SK-N-SH (cell line): ENCODE measurements at regions not wholly inside any gene's neighbourhood (a gene's known extent, or its start where the extent isn't known, plus 50 kb on each side); places are given as distances from the start of the nearest gene placed in this dataset.

Experiments used
- CTCF ChIA-PET: fragments of 300-600, 350-600 bp; formaldehyde crosslinking; extraction: SDS; loops from one replicate; lab custom pipeline; 2021; lab: Yijun Ruan, JAX
- POLR2A ChIA-PET: fragments of 350-600 bp; sonication (Branson Sonifier 250); formaldehyde crosslinking; extraction: SDS; loops from one replicate; lab custom pipeline; 2020; ENCODE audit warnings: antibody characterized with exemption, inconsistent platforms; lab: Yijun Ruan, JAX
- DNase-seq: peaks from one replicate; pipeline ENCODE4 v3.0.0; 2012
- H2AFZ ChIP-seq: fragments of 200-600 bp; sonication (generic); 2 replicates; pipeline ENCODE4 v1.8.1; 2016; ENCODE audit warnings: antibody characterized with exemption, mild to moderate bottlenecking, low read depth
- H3F3A ChIP-seq: fragments of 200-600 bp; sonication (generic); replicated peaks from 2 replicates; pipeline ENCODE3; 2016; ENCODE audit warnings: antibody characterized with exemption, mild to moderate bottlenecking; ENCODE audit not compliant: insufficient read depth
- H3K27ac ChIP-seq, 2 experiments: fragments of 200-500 bp in 1 of 2; fragments of 200-600 bp in 1 of 2; sonication (Bioruptor generic) in 1 of 2; sonication (generic), shearing (Covaris generic) in 1 of 2; 2 replicates each; pipeline versions ENCODE4 v1.5.1 to v1.6.1; 2014 to 2016; ENCODE audit warnings: low read depth in 2 of 2, inconsistent platforms in 1 of 2, low read length in 1 of 2, mild to moderate bottlenecking in 1 of 2, mixed read lengths in 1 of 2
- H3K27me3 ChIP-seq: fragments of 200-600 bp; sonication (generic), shearing (Covaris generic); 2 replicates; pipeline ENCODE4 v1.6.1; 2016; ENCODE audit warnings: mixed run types; ENCODE audit not compliant: insufficient read depth
- H3K36me3 ChIP-seq, 2 experiments: fragments of 200-500 bp in 1 of 2; fragments of 200-600 bp in 1 of 2; sonication (Bioruptor generic) in 1 of 2; sonication (generic) in 1 of 2; replicated peaks in 1 of 2; 2 replicates each; pipeline versions ENCODE3 to v1.5.1; 2014 to 2016; ENCODE audit warnings: low read length in 1 of 2, mild to moderate bottlenecking in 1 of 2; ENCODE audit not compliant: insufficient read depth in 2 of 2, control insufficient read depth in 1 of 2
- H3K4me1 ChIP-seq, 2 experiments: fragments of 200-500 bp in 1 of 2; fragments of 200-600 bp in 1 of 2; sonication (Bioruptor generic) in 1 of 2; sonication (generic), shearing (Covaris generic) in 1 of 2; 2 replicates each; pipeline versions ENCODE4 v1.5.1 to v1.6.1; 2014 to 2016; ENCODE audit warnings: low read depth in 1 of 2, low read length in 1 of 2, mixed run types in 1 of 2; ENCODE audit not compliant: insufficient read depth in 2 of 2, control insufficient read depth in 1 of 2
- H3K4me2 ChIP-seq: fragments of 200-600 bp; sonication (generic), shearing (Covaris generic); 2 replicates; pipeline ENCODE4 v1.6.1; 2017; ENCODE audit warnings: mixed run types
- H3K4me3 ChIP-seq, 2 experiments: fragments of 200-500 bp in 1 of 2; fragments of 200-600 bp in 1 of 2; sonication (Bioruptor generic) in 1 of 2; sonication (generic), shearing (Covaris generic) in 1 of 2; 2 replicates each; pipeline versions ENCODE4 v1.5.1 to v1.8.1; 2014 to 2016; ENCODE audit warnings: low read depth in 2 of 2, inconsistent platforms in 1 of 2, low read length in 1 of 2, mild to moderate bottlenecking in 1 of 2, mixed read lengths in 1 of 2, moderate library complexity in 1 of 2
- H3K79me2 ChIP-seq: fragments of 200-600 bp; sonication (generic); 2 replicates; pipeline ENCODE4 v1.8.1; 2017; ENCODE audit warnings: mild to moderate bottlenecking; ENCODE audit not compliant: insufficient read depth
- H3K9ac ChIP-seq: fragments of 200-600 bp; sonication (generic); 2 replicates; pipeline ENCODE4 v1.6.1; 2017; ENCODE audit warnings: mixed run types
- H3K9me2 ChIP-seq: fragments of 200-600 bp; sonication (generic); 2 replicates; pipeline ENCODE4 v1.6.1; 2017; ENCODE audit warnings: mixed run types
- H3K9me3 ChIP-seq: fragments of 200-600 bp; sonication (generic); 2 replicates; pipeline ENCODE4 v1.6.1; 2017; ENCODE audit warnings: mixed run types, mild to moderate bottlenecking, moderate library complexity
- H4K20me1 ChIP-seq: fragments of 200-600 bp; sonication (generic); 2 replicates; pipeline ENCODE4 v1.6.1; 2017; ENCODE audit warnings: mild to moderate bottlenecking, mixed run types; ENCODE audit not compliant: insufficient read depth
- CHD2 ChIP-seq: fragments of 150-350 bp; IDR thresholded peaks from 2 replicates; pipeline ENCODE4 v1.6.1; 2018; ENCODE audit warnings: low read length; ENCODE audit not compliant: partially characterized antibody
- ELF1 ChIP-seq: IDR thresholded peaks from 2 replicates; pipeline ENCODE4 v1.4.0; 2012
- EP300 ChIP-seq, 2 experiments: IDR thresholded peaks; 2 replicates each; pipeline versions ENCODE4 v1.4.0 to v1.6.1; 2012; ENCODE audit warnings: borderline replicate concordance in 1 of 2, low read depth in 1 of 2, low read length in 1 of 2
- EZH2phosphoT487 ChIP-seq: fragments of 200-600 bp; sonication (generic); IDR thresholded peaks from 2 replicates; pipeline ENCODE4 v1.6.1; 2017; ENCODE audit warnings: low read depth, mixed run types, mild to moderate bottlenecking, antibody characterized with exemption, moderate library complexity, borderline replicate concordance
- FOXM1 ChIP-seq: IDR thresholded peaks from 2 replicates; pipeline ENCODE4 v1.4.0; 2012; ENCODE audit warnings: low read depth, mild to moderate bottlenecking
- GABPA ChIP-seq: IDR thresholded peaks from 2 replicates; pipeline ENCODE4 v1.4.0; 2012; ENCODE audit warnings: low read depth, mild to moderate bottlenecking
- GATA2 ChIP-seq: sonication (generic); formaldehyde crosslinking; IDR thresholded peaks from 2 replicates; pipeline ENCODE4 v1.5.0; 2020; ENCODE audit warnings: mild to moderate bottlenecking, missing genetic modification reagents
- JUND ChIP-seq: IDR thresholded peaks from 2 replicates; pipeline ENCODE4 v1.4.0; 2012
- MXI1 ChIP-seq: IDR thresholded peaks from 2 replicates; pipeline ENCODE4 v1.6.1; 2012; ENCODE audit warnings: mild to moderate bottlenecking, low read depth, low read length, improper control_type of control experiment
- NFIC ChIP-seq: IDR thresholded peaks from 2 replicates; pipeline ENCODE4 v1.4.0; 2012; ENCODE audit warnings: borderline replicate concordance
- RCOR1 ChIP-seq: fragments of 150-350 bp; IDR thresholded peaks from 2 replicates; pipeline ENCODE4 v1.6.1; 2017; ENCODE audit warnings: antibody characterized with exemption, low read length
- RFX5 ChIP-seq: IDR thresholded peaks from 2 replicates; pipeline ENCODE4 v1.6.1; 2012; ENCODE audit warnings: mild to moderate bottlenecking, improper control_type of control experiment, low read length
- RXRA ChIP-seq: IDR thresholded peaks from 2 replicates; pipeline ENCODE4 v1.4.0; 2012; ENCODE audit warnings: low read depth, mild to moderate bottlenecking, borderline replicate concordance
- SIN3A ChIP-seq: IDR thresholded peaks from 2 replicates; pipeline ENCODE4 v1.6.1; 2012; ENCODE audit warnings: low read depth, mild to moderate bottlenecking, low read length, moderate library complexity, borderline replicate concordance
- SMC3 ChIP-seq: IDR thresholded peaks from 2 replicates; pipeline ENCODE4 v1.6.1; 2012; ENCODE audit warnings: low read depth, low read length, improper control_type of control experiment
- TAF1 ChIP-seq: IDR thresholded peaks from 2 replicates; pipeline ENCODE4 v1.6.1; 2012; ENCODE audit warnings: low read depth, mild to moderate bottlenecking, low read length, moderate library complexity, borderline replicate concordance
- TEAD4 ChIP-seq: IDR thresholded peaks from 2 replicates; pipeline ENCODE4 v1.4.0; 2012; ENCODE audit warnings: mild to moderate bottlenecking, borderline replicate concordance; ENCODE audit not compliant: insufficient read depth
- YY1 ChIP-seq: IDR thresholded peaks from 2 replicates; pipeline ENCODE4 v1.4.0; 2012; ENCODE audit warnings: low read depth, mild to moderate bottlenecking
- WGBS: methylation state at CpG from one replicate; pipeline ENCODE4 v1.1.6; 2017; ENCODE audit warnings: low lambda C conversion rate; 5-methylcytosine and 5-hydroxymethylcytosine counted together
- TF ChIP-seq, protein P1 (sequence below): IDR thresholded peaks from 2 replicates; pipeline ENCODE4 v1.4.0; 2012; ENCODE audit warnings: low read depth, borderline replicate concordance
- TF ChIP-seq, protein P2 (sequence below): fragments of 150-350 bp; IDR thresholded peaks from 2 replicates; pipeline ENCODE4 v1.6.1; 2017; ENCODE audit warnings: antibody characterized with exemption, low read length, low read depth, borderline replicate concordance
- TF ChIP-seq, protein P3 (sequence below): IDR thresholded peaks from 2 replicates; pipeline ENCODE4 v1.4.0; 2012; ENCODE audit warnings: low read depth, borderline replicate concordance
- TF ChIP-seq, protein P4 (sequence below): IDR thresholded peaks from 2 replicates; pipeline ENCODE4 v1.6.1; 2012; ENCODE audit warnings: mild to moderate bottlenecking, low read depth, low read length, moderate library complexity

DNA sequence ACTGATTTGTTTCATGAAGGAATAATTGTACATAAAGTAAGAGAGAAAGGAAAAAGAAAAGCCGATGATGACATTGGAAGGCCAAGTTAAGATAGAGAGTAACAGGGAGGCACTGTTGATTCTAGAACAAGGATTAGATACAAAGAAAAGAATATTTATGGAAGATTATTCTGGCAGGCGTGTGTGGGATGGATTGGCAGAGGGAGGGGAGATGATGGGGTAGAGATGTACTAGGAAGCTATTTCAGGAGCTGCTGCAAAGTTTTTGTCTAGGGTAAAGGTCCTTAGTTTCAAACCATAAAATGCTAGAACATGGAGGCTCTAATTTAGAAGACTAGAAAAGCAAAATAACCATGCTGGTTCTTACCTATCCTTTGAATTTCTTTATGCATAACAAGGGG is 280.0 kb upstream of the LRRN1 start:
- Histone ChIP-seq H3K4me1 (no peaks in the 10 kb centered on the region), H3K36me3 (no peaks in the 10 kb centered on the region), H3K79me2 (no peaks in the 10 kb centered on the region), H3K9ac (no peak overlapping the region), H3K27me3 (no peaks in the 10 kb centered on the region), H3K4me2 (no peak overlapping the region), H3F3A (no peaks in the 10 kb centered on the region), H4K20me1 (no peaks in the 10 kb centered on the region), H3K9me2 (no peaks in the 10 kb centered on the region), H2AFZ (no peak overlapping the region), H3K4me3 (no peak overlapping the region), H3K27ac (no peak overlapping the region), H3K9me3 (no peaks in the 10 kb centered on the region)
- 0% methylated on average over 2 of the region's 2 CpGs for WGBS
- no peak for DNase-seq
- ChIA-PET CTCF (no interaction called here), POLR2A (no interaction called here)
- TF ChIP-seq GATA2 (CRISPR knock-in tag) (no peak), CHD2 (no peak), TAF1 (no peak), JUND (no peak), RCOR1 (no peak), RXRA (no peak), EP300 (IDR thresholded peaks at IDR 0.05; ENCODE audit: borderline replicate concordance in 1 of 2, low read depth in 1 of 2, low read length in 1 of 2) (no peak), YY1 (no peak), RFX5 (no peak)
- TF ChIP-seq, protein P1, sequence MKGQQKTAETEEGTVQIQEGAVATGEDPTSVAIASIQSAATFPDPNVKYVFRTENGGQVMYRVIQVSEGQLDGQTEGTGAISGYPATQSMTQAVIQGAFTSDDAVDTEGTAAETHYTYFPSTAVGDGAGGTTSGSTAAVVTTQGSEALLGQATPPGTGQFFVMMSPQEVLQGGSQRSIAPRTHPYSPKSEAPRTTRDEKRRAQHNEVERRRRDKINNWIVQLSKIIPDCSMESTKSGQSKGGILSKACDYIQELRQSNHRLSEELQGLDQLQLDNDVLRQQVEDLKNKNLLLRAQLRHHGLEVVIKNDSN, result no peak
- TF ChIP-seq, protein P2, sequence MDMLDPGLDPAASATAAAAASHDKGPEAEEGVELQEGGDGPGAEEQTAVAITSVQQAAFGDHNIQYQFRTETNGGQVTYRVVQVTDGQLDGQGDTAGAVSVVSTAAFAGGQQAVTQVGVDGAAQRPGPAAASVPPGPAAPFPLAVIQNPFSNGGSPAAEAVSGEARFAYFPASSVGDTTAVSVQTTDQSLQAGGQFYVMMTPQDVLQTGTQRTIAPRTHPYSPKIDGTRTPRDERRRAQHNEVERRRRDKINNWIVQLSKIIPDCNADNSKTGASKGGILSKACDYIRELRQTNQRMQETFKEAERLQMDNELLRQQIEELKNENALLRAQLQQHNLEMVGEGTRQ, result no peak
- TF ChIP-seq, protein P3, sequence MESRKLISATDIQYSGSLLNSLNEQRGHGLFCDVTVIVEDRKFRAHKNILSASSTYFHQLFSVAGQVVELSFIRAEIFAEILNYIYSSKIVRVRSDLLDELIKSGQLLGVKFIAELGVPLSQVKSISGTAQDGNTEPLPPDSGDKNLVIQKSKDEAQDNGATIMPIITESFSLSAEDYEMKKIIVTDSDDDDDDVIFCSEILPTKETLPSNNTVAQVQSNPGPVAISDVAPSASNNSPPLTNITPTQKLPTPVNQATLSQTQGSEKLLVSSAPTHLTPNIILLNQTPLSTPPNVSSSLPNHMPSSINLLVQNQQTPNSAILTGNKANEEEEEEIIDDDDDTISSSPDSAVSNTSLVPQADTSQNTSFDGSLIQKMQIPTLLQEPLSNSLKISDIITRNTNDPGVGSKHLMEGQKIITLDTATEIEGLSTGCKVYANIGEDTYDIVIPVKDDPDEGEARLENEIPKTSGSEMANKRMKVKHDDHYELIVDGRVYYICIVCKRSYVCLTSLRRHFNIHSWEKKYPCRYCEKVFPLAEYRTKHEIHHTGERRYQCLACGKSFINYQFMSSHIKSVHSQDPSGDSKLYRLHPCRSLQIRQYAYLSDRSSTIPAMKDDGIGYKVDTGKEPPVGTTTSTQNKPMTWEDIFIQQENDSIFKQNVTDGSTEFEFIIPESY, result no peak

DNA sequence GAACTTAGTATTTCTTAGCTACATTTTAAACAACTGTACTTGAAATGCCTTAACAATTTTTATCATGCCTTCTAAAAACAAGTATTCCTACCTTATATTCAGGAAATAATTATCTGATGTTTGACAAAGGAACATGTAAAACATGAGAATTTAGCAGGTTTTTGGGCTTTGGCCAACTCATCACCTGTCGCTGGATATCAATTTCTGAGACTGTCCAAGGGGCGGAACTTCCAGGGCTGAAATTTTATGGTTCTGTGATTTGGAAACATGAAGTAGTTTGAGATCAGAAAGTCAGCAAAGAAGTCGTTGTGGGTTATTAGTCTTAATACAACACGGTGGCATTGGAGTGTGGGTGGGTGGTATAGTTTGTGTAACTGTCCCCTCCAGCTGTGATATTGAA is 282.2 kb upstream of the LRRN1 start:
- Histone ChIP-seq H2AFZ (no peak overlapping the region), H3K27ac (no peak overlapping the region), H3K36me3 (no peaks in the 10 kb centered on the region), H3K9me2 (no peaks in the 10 kb centered on the region), H3F3A (no peaks in the 10 kb centered on the region), H3K4me2 (no peak overlapping the region), H3K79me2 (no peaks in the 10 kb centered on the region), H3K9me3 (no peaks in the 10 kb centered on the region), H3K27me3 (no peaks in the 10 kb centered on the region), H3K4me1 (no peaks in the 10 kb centered on the region), H3K4me3 (no peak overlapping the region), H3K9ac (no peak overlapping the region), H4K20me1 (no peaks in the 10 kb centered on the region)
- DNase-seq, result no peak
- WGBS, result 11% methylated on average over 4 of the region's 4 CpGs
- TF ChIP-seq ELF1 (no peak), EZH2phosphoT487 (no peak), SIN3A (no peak), GABPA (no peak), TEAD4 (no peak), TAF1 (no peak), MXI1 (no peak), YY1 (no peak), FOXM1 (no peak), SMC3 (no peak), NFIC (no peak), RFX5 (no peak), GATA2 (CRISPR knock-in tag) (no peak)
- TF ChIP-seq, protein P4, sequence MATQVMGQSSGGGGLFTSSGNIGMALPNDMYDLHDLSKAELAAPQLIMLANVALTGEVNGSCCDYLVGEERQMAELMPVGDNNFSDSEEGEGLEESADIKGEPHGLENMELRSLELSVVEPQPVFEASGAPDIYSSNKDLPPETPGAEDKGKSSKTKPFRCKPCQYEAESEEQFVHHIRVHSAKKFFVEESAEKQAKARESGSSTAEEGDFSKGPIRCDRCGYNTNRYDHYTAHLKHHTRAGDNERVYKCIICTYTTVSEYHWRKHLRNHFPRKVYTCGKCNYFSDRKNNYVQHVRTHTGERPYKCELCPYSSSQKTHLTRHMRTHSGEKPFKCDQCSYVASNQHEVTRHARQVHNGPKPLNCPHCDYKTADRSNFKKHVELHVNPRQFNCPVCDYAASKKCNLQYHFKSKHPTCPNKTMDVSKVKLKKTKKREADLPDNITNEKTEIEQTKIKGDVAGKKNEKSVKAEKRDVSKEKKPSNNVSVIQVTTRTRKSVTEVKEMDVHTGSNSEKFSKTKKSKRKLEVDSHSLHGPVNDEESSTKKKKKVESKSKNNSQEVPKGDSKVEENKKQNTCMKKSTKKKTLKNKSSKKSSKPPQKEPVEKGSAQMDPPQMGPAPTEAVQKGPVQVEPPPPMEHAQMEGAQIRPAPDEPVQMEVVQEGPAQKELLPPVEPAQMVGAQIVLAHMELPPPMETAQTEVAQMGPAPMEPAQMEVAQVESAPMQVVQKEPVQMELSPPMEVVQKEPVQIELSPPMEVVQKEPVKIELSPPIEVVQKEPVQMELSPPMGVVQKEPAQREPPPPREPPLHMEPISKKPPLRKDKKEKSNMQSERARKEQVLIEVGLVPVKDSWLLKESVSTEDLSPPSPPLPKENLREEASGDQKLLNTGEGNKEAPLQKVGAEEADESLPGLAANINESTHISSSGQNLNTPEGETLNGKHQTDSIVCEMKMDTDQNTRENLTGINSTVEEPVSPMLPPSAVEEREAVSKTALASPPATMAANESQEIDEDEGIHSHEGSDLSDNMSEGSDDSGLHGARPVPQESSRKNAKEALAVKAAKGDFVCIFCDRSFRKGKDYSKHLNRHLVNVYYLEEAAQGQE, result no peak
- POLR2A ChIA-PET, result no interaction called here
- CTCF ChIA-PET, result no interaction called here
